Parathyroid adenoma (tissue), 2 donors: ENCODE measurements at regions not wholly inside any gene's neighbourhood (a gene's known extent, or its start where the extent isn't known, plus 50 kb on each side); places are given as distances from the start of the nearest gene placed in this dataset.

Source experiments
- H2AFZ ChIP-seq: fragments of 300-600 bp; sonication (generic); one replicate; pipeline ENCODE4 v1.7.0; 2017; ENCODE audit warnings: antibody characterized with exemption, mild to moderate bottlenecking
- H3K27ac ChIP-seq: fragments of 300-600 bp; sonication (generic); one replicate; pipeline ENCODE4 v1.7.0; 2017
- H3K27me3 ChIP-seq: fragments of 300-600 bp; sonication (generic); one replicate; pipeline ENCODE4 v1.7.0; 2017; ENCODE audit warnings: low read length; ENCODE audit not compliant: control insufficient read depth, insufficient read depth
- H3K36me3 ChIP-seq: fragments of 300-600 bp; sonication (generic); one replicate; pipeline ENCODE4 v1.7.0; 2017; ENCODE audit warnings: low read length; ENCODE audit not compliant: control insufficient read depth, insufficient read depth
- H3K4me1 ChIP-seq: fragments of 300-600 bp; sonication (generic); one replicate; pipeline ENCODE4 v1.7.0; 2017; ENCODE audit warnings: control low read depth
- H3K4me2 ChIP-seq: fragments of 300-600 bp; sonication (generic); one replicate; pipeline ENCODE4 v1.7.0; 2017; ENCODE audit warnings: low read length
- H3K4me3 ChIP-seq: fragments of 300-600 bp; sonication (generic); one replicate; pipeline ENCODE4 v1.7.0; 2017; ENCODE audit warnings: low read depth, low read length
- H3K79me2 ChIP-seq: fragments of 300-600 bp; sonication (generic); one replicate; pipeline ENCODE4 v1.7.0; 2017; ENCODE audit warnings: control low read depth
- H3K9ac ChIP-seq: fragments of 300-600 bp; sonication (generic); one replicate; pipeline ENCODE4 v1.7.0; 2017; ENCODE audit warnings: mild to moderate bottlenecking
- H3K9me3 ChIP-seq: fragments of 300-600 bp; sonication (generic); one replicate; pipeline ENCODE4 v1.7.0; 2017; ENCODE audit warnings: low read length; ENCODE audit not compliant: control insufficient read depth
- CTCF ChIP-seq: fragments of 300-600 bp; sonication (generic); IDR thresholded peaks from one replicate; pipeline ENCODE4 v1.7.0; 2017; ENCODE audit warnings: antibody characterized with exemption, mild to moderate bottlenecking
- donor health status: primary hyperparathyroidism.

- TF ChIP-seq CTCF = no peak
Observed at GRCh38 chr20:40894237-40894630, 134.4 kb upstream of the TOP1 start.

GRCh38 chr20:40895182-40895581 is 133.4 kb upstream of the TOP1 start:
- no peak overlapping the region for H3K9ac ChIP-seq
- no peak overlapping the region for H3K4me2 ChIP-seq
- no peak overlapping the region for H2AFZ ChIP-seq
- H3K79me2 ChIP-seq = no peaks in the 10 kb centered on the region
- H3K4me3 ChIP-seq = no peak overlapping the region
- no peak overlapping the region for H3K27ac ChIP-seq
- H3K4me1 ChIP-seq = peaks cover 5% of the 10 kb centered on the region
- H3K36me3 ChIP-seq = no peaks in the 10 kb centered on the region
- H3K9me3 ChIP-seq = no peaks in the 10 kb centered on the region
- H3K27me3 ChIP-seq = no peaks in the 10 kb centered on the region
- TF ChIP-seq CTCF = no peak

More at GRCh38 chr20:40894237-40894630, 134.4 kb upstream of the TOP1 start:
- H3K4me2 ChIP-seq = no peak overlapping the region
- H3K79me2 ChIP-seq = no peaks in the 10 kb centered on the region
- H3K9ac ChIP-seq = no peak overlapping the region
- H3K4me1 ChIP-seq = peaks cover 5% of the 10 kb centered on the region
- no peaks in the 10 kb centered on the region for H3K27me3 ChIP-seq
- no peak overlapping the region for H2AFZ ChIP-seq
- no peaks in the 10 kb centered on the region for H3K36me3 ChIP-seq
- no peak overlapping the region for H3K4me3 ChIP-seq
- H3K27ac ChIP-seq = no peak overlapping the region
- no peaks in the 10 kb centered on the region for H3K9me3 ChIP-seq

- Histone ChIP-seq H2AFZ (no peak overlapping the region), H3K4me3 (no peak overlapping the region), H3K79me2 (no peaks in the 10 kb centered on the region), H3K9ac (no peak overlapping the region), H3K27ac (no peak overlapping the region), H3K4me2 (no peak overlapping the region), H3K27me3 (no peaks in the 10 kb centered on the region), H3K4me1 (peaks cover 5% of the 10 kb centered on the region), H3K9me3 (no peaks in the 10 kb centered on the region), H3K36me3 (no peaks in the 10 kb centered on the region)
- TF ChIP-seq CTCF = no peak
Observed at GRCh38 chr20:40896814-40897700, 131.6 kb upstream of the TOP1 start.

- Histone ChIP-seq H3K4me2 (no peak overlapping the region), H3K9me3 (no peaks in the 10 kb centered on the region), H2AFZ (no peak overlapping the region), H3K4me1 (peaks cover 3% of the 10 kb centered on the region), H3K9ac (no peak overlapping the region), H3K27me3 (no peaks in the 10 kb centered on the region), H3K36me3 (no peaks in the 10 kb centered on the region), H3K4me3 (no peak overlapping the region), H3K79me2 (no peaks in the 10 kb centered on the region), H3K27ac (no peak overlapping the region)
- no peak for TF ChIP-seq CTCF
Observed at GRCh38 chr20:40899344-40899743, 129.3 kb upstream of the TOP1 start.
